Hindlimb muscle (tissue), 1 donor: ENCODE measurements at regions not wholly inside any gene's neighbourhood (a gene's known extent, or its start where the extent isn't known, plus 50 kb on each side); places are given as distances from the start of the nearest gene placed in this dataset.

ENCODE experiments used
- DNase-seq: peaks from one replicate; pipeline ENCODE4 v3.0.0-alpha.2; 2013

- no peak for DNase-seq
Measured at GRCh38 chr1:116454940-116455339, 81.9 kb downstream of the ATP1A1 start.

DNA sequence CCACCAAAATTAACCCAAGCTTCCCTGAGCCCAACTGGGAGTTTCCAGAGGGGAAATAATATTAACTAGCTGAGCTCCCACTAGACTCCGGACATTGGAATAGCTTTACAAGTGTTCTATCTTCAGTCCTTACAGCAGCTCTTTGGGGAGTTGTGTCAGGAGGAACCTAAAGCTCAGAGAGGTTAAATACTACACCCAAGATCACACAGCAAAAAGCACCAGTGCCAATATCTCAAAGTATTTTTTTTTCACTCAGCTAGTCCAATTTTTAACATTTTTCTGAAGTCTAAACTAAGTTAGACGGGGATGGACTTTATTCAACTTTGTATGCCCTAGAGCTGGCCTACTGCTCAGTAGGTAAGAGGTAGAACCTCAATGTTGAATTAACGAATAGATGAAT is 82.5 kb downstream of the ATP1A1 start:
- no peak for DNase-seq

DNA sequence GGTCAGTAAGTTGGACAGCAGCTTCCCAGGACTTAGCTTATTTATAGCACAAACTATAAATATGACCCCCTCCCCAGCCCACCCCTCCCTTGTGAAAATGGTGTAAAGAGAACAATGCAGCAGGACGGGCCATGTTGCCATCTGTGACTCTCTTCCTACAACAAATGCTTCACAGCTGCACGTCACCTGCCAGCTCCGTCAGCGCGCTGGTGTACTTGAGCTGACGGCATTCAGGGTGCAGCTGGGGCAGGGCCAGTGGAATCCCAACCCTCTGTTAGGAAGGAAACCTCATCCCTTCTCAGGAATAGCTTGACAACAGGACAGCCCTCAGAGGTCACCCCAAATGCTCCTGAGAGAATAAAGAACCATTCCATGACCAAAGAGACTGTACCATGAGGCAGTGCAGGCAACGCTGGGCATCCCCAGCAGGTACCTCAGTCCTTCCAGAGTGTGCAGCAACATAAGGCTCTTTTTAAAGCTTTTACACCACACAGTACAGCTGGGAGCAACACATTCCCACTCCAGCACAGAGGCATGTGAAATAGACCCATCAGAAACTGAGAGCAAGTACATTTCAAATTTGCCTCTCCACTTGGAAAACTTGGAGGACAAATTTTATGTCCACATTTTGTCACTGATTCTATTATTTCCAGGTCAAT is 85.0 kb downstream of the ATP1A1 start:
- peak; percentile 25 for DNase-seq

DNA sequence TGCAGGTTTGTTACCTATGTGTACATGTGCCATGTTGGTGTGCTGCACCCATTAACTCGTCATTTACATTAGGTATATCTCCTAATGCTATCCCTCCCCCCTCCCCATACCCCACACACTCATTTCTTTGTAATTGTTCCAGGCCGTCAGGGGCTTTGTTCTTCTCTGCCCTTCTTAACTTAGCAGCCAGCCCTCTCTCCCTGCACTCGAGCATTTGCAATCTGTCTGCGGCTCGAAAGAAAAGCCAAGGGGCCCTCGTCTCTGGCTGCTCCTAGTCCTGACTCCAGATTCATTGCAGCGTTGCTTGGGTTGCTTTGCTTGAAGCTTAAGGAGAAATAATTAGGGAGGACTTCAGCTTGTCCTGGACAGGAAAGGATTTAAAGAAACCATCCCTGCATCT is 85.7 kb downstream of the ATP1A1 start:
- no peak for DNase-seq

DNA sequence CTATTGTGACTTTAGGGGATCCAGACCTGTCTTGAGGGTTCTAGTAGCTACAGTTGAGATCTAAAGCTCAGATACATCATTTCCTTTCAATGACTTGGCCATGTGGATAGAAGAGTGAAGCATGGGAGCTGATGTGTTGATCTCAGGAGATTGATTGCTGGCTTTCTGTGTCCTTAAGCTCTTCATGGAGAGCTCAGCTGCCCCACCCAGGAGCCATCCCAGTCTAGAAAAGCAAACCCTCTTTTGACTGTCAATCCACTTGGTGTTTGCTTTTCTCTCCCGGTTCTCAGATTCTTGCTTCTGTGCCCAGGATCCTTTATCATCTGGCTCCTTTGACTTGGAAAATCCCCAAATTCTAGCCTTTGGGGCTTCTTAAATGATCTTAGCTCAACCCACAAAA is 87.2 kb downstream of the ATP1A1 start:
- no peak for DNase-seq

DNA sequence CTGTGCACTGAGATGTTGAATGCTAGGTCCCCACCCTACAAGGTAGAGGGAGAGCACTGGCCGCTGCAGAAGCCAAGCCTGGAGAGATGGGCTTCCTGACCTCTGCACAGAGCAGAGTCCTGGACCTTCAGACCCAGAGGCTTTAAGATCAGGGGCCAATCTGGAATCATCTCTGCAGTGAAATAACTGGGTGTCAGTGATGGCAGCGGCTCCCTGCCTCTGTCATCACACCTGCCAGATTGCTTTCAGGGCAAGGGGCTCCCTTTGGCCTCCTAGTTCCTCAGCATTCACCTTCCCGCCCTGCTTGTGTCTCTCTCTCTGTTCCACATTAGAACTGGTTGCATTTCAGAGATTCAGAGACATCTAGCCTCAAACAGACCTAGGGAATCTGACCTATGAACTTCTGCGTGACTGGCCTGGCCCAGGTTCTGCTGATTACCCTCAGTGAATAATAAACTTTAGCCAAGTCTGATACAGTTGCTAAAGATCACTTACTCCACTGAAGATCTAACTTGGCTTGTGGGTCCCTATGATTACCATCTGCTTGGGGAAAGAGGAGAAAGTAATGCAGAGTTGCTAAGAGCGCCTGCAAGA is 87.8 kb downstream of the ATP1A1 start:
- DNase-seq: no peak

GRCh38 chr1:116461723-116462122 is 88.7 kb downstream of the ATP1A1 start:
- no peak for DNase-seq

GRCh38 chr1:116462722-116463121 is 89.7 kb downstream of the ATP1A1 start:
- DNase-seq: no peak

DNA sequence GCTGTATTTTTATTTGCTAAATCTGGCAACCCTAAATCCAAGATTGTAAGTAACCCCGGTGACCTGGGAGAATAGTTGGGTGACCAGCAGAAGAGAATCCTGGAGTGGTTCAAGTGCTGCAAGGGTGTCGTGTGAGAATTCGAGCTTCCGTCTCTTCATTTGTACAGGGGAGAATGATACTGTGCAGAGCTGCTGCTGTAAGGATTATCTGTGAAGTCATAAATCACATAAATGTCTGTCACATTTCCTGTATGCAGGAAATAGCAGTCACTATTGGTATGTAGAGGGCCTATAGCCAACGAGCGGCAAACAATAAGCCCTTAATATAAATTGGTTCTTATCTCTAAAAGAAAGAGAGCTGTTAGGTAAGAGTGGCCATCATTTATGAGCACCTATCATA is 90.7 kb downstream of the ATP1A1 start:
- DNase-seq: no peak
